Esophagus squamous epithelium (tissue), 5 donors: ENCODE measurements at regions not wholly inside any gene's neighbourhood (a gene's known extent, or its start where the extent isn't known, plus 50 kb on each side); places are given as distances from the start of the nearest gene placed in this dataset.

Source experiments
- DNase-seq: peaks from one replicate; lab custom pipeline; 2025; lab: John Stamatoyannopoulos, UW
- H3K27ac ChIP-seq, 4 donors: fragments of 200-600 bp; sonication (generic); one replicate each; pipeline ENCODE4 v1.5.1; 2016 to 2019; ENCODE audit warnings: mild to moderate bottlenecking in 1 of 4
- H3K27me3 ChIP-seq, 4 donors: fragments of 200-600 bp; sonication (generic); 1 replicate in 3 of 4; 2 replicates in 1 of 4; pipeline versions ENCODE4 v1.5.1 to v1.6.0; 2017 to 2021; ENCODE audit warnings: antibody characterized with exemption in 1 of 4
- H3K36me3 ChIP-seq, 3 donors: fragments of 200-600 bp; sonication (generic); one replicate each; pipeline ENCODE4 v1.5.1; 2016 to 2019
- H3K4me1 ChIP-seq, 3 donors: fragments of 200-600 bp; sonication (generic); one replicate each; pipeline ENCODE4 v1.5.1; 2017 to 2019
- H3K4me3 ChIP-seq, 4 donors: fragments of 200-600 bp; sonication (generic); 1 replicate in 3 of 4; 2 replicates in 1 of 4; pipeline ENCODE4 v1.5.1; 2016 to 2019; ENCODE audit warnings: mild to moderate bottlenecking in 2 of 4, moderate library complexity in 1 of 4
- H3K9me3 ChIP-seq, 3 donors: fragments of 200-600 bp; sonication (generic); one replicate each; pipeline ENCODE4 v1.5.1; 2016 to 2019
- CTCF ChIP-seq, 6 experiments: fragments of 450-650 bp in 4 of 6; fragments of 200-600 bp in 2 of 6; sonication (generic) in 2 of 6; IDR thresholded peaks; one replicate each; pipeline ENCODE4 v1.5.1; 2016 to 2019; ENCODE audit warnings: antibody characterized with exemption in 6 of 6, mild to moderate bottlenecking in 4 of 6, moderate library complexity in 4 of 6
- POLR2A ChIP-seq, 4 donors: fragments of 450-650 bp; IDR thresholded peaks; one replicate each; pipeline ENCODE4 v1.6.1; 2017; ENCODE audit warnings: antibody characterized with exemption in 4 of 4, mild to moderate bottlenecking in 4 of 4, moderate library complexity in 3 of 4
- WGBS, 2 donors: methylation state at CpG; one replicate each; pipeline ENCODE4 v1.1.5; 2018; 5-methylcytosine and 5-hydroxymethylcytosine counted together
- intact Hi-C: fragments of 100-400 bp; cut with DNase I; formaldehyde crosslinking; loops from one replicate; pipeline ENCODE4 v1.15.0; 2022
- donor health status: DM: yes; HTN: yes; CAD: no.

- Histone ChIP-seq H3K4me1 (no peaks in the 10 kb centered on the region), H3K27ac (no peak overlapping the region), H3K4me3 (no peak overlapping the region), H3K9me3 (peaks cover 0 to 8% (median 0%) of the 10 kb centered on the region in 3 donors), H3K36me3 (no peaks in the 10 kb centered on the region), H3K27me3 (no peaks in the 10 kb centered on the region)
- WGBS, 2 donors, result 40 to 80% methylated on average over 1 of the region's 1 CpG
- intact Hi-C loops, result no loop called here
- DNase-seq, result no peak
- no peak for TF ChIP-seq POLR2A (IDR thresholded peaks at IDR 0.05)
- TF ChIP-seq CTCF (IDR thresholded peaks at IDR 0.05), result no peak
Observed at GRCh38 chr4:117692538-117692937, 341.7 kb upstream of the NDST3 start.

GRCh38 chr4:117699595-117699994 lies 334.7 kb upstream of the NDST3 start:
- 56 to 74% methylated on average over 2 of the region's 2 CpGs for WGBS, 2 donors
- no peaks in the 10 kb centered on the region for H3K36me3 ChIP-seq
- no peak for TF ChIP-seq CTCF (IDR thresholded peaks at IDR 0.05)
- TF ChIP-seq POLR2A (IDR thresholded peaks at IDR 0.05), result no peak

GRCh38 chr4:117700111-117700892 lies 334.0 kb upstream of the NDST3 start:
- H3K27me3 ChIP-seq, result no peaks in the 10 kb centered on the region
- H3K4me1 ChIP-seq, result no peaks in the 10 kb centered on the region
- no peak overlapping the region for H3K4me3 ChIP-seq
- no peaks in the 10 kb centered on the region for H3K36me3 ChIP-seq
- no peak for DNase-seq
- no peak for TF ChIP-seq POLR2A (IDR thresholded peaks at IDR 0.05)
- TF ChIP-seq CTCF (IDR thresholded peaks at IDR 0.05), result no peak
- H3K27ac ChIP-seq, result no peak overlapping the region
- H3K9me3 ChIP-seq, result no peaks in the 10 kb centered on the region
- intact Hi-C loops, result no loop called here
- WGBS, 2 donors, result 70 to 88% methylated on average over 3 of the region's 3 CpGs

More at GRCh38 chr4:117699595-117699994, 334.7 kb upstream of the NDST3 start:
- H3K4me1 ChIP-seq, result no peaks in the 10 kb centered on the region
- H3K27ac ChIP-seq, result no peak overlapping the region
- no peak for DNase-seq
- H3K9me3 ChIP-seq, result no peaks in the 10 kb centered on the region
- no peak overlapping the region for H3K4me3 ChIP-seq
- no peaks in the 10 kb centered on the region for H3K27me3 ChIP-seq
- intact Hi-C loops, result no loop called here

GRCh38 chr4:117702353-117702752 lies 331.9 kb upstream of the NDST3 start:
- Histone ChIP-seq H3K4me1 (no peaks in the 10 kb centered on the region), H3K27me3 (no peaks in the 10 kb centered on the region), H3K4me3 (no peak overlapping the region), H3K9me3 (peaks cover 0 to 5% (median 2%) of the 10 kb centered on the region in 3 donors), H3K36me3 (no peaks in the 10 kb centered on the region), H3K27ac (no peak overlapping the region)
- WGBS, 2 donors, result 33 to 40% methylated on average over 3 of the region's 3 CpGs
- intact Hi-C loops, result no loop called here
- no peak for DNase-seq
- TF ChIP-seq POLR2A (IDR thresholded peaks at IDR 0.05) (no peak), CTCF (IDR thresholded peaks at IDR 0.05) (no peak)

GRCh38 chr4:117704721-117705120 lies 329.6 kb upstream of the NDST3 start:
- Histone ChIP-seq H3K27me3 (no peaks in the 10 kb centered on the region), H3K4me1 (no peaks in the 10 kb centered on the region), H3K4me3 (no peak overlapping the region), H3K27ac (no peak overlapping the region), H3K36me3 (no peaks in the 10 kb centered on the region), H3K9me3 (peaks cover 0 to 12% (median 7%) of the 10 kb centered on the region in 3 donors)
- TF ChIP-seq POLR2A (IDR thresholded peaks at IDR 0.05), result no peak
- no peak for TF ChIP-seq CTCF (IDR thresholded peaks at IDR 0.05)
- no peak for DNase-seq
- intact Hi-C loops, result no loop called here
- WGBS, 2 donors, result 69 to 100% methylated on average over 2 of the region's 2 CpGs
